Right cardiac atrium (tissue), 5 donors: ENCODE measurements at regions not wholly inside any gene's neighbourhood (a gene's known extent, or its start where the extent isn't known, plus 50 kb on each side); places are given as distances from the start of the nearest gene placed in this dataset.
A peak's percentile ranks its signal among the peaks of the same experiment; 100 is the strongest.

ENCODE experiments used
- ATAC-seq, 2 donors: fragments of 200-7000 bp; cut with Tn5 transposase; one replicate each; pipeline versions ENCODE4 v1.8.0 to v1.9.1; 2020; ENCODE audit warnings: moderate library complexity in 2 of 2, mild to moderate bottlenecking in 1 of 2
- DNase-seq, 3 donors: peaks; one replicate each; pipeline ENCODE4 v3.0.0-alpha.2; 2020
- H3K27ac ChIP-seq: one replicate; pipeline ENCODE4 v1.5.1; 2013; ENCODE audit warnings: mild to moderate bottlenecking, low read length, control low read depth, moderate library complexity
- H3K27me3 ChIP-seq: one replicate; pipeline ENCODE4 v1.6.1; 2013; ENCODE audit not compliant: control insufficient read depth, insufficient read depth
- H3K4me1 ChIP-seq: one replicate; pipeline ENCODE4 v1.6.1; 2013; ENCODE audit warnings: low read length; ENCODE audit not compliant: control insufficient read depth, insufficient read depth
- H3K4me3 ChIP-seq: one replicate; pipeline ENCODE4 v1.5.1; 2013; ENCODE audit warnings: low read length, control low read depth
- H3K9me3 ChIP-seq: one replicate; pipeline ENCODE4 v1.6.1; 2013; ENCODE audit warnings: low read length; ENCODE audit not compliant: control insufficient read depth
- WGBS: extraction: QIAGEN DNeasy Blood & Tissue Kit; methylation state at CpG from one replicate; pipeline ENCODE4 v1.1.7; 2013; 5-methylcytosine and 5-hydroxymethylcytosine counted together
- intact Hi-C, 4 donors: fragments of 100-400 bp; cut with DNase I; formaldehyde crosslinking; loops; one replicate each; pipeline versions ENCODE4 v1.11.0 to v1.14.0; 2022 to 2023
- donor health status: healthy with polysubstance abuse.
- donor health status: DM: no; HTN: yes; CAD: no.
- donor health status: DM: no; HTN: no; CAD: no.
- donor health status: DM: no; HTN: yes; CAD: no; lungs with severe emphysema.
- donor health status: DM: yes; HTN: yes; CAD: no.

DNA sequence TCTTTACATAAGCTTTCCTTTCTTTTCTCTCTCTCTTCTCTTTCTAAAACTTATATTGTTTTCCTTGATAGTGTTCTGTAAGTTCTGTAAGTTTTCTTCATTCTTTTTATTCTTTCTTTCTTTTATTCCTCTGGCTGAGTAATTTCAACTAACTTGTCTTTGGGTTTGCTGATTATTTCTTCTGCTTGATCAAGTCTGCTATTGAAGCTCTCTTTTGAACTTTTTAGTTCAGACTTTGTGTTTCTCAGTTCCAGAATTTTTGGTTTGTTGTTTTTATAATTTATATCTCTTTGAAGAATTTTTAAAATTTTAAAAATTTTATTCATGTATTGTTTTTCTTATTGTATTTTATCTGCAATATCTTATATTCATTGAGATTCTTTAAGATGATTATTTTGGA lies 795.8 kb upstream of the SALL3 start:
- H3K4me1 ChIP-seq, result no peaks in the 10 kb centered on the region
- H3K9me3 ChIP-seq, result no peaks in the 10 kb centered on the region
- ATAC-seq (no peak), DNase-seq (no peak)
- no peak overlapping the region for H3K4me3 ChIP-seq
- no peaks in the 10 kb centered on the region for H3K27me3 ChIP-seq
- no peak overlapping the region for H3K27ac ChIP-seq
- intact Hi-C loops, result no loop called here

DNA sequence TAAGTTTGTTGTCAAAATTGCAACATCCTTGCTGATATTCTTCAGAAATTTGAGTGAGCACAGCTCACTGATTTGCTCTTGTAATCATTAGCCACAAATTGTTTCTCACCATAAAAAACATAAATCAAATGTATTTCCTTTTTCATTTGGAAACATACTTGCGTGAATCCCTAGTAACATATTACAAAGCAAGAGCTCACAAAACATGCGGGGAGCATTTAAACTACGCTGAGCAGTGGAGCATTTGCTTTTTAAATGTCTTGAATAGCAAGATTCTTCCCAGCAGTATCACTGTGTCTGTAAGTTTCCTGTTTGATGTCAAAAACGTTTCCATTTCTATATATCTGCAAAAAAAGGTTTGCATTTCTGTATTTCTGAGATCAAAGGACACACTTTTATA lies 788.3 kb upstream of the SALL3 start:
- Histone ChIP-seq H3K27me3 (no peaks in the 10 kb centered on the region), H3K27ac (no peak overlapping the region), H3K9me3 (no peaks in the 10 kb centered on the region), H3K4me3 (no peak overlapping the region), H3K4me1 (no peaks in the 10 kb centered on the region)
- DNase-seq, result no peak
- intact Hi-C loops, result no loop called here
- WGBS, result 61% methylated on average over 4 of the region's 4 CpGs
- no peak for ATAC-seq

DNA sequence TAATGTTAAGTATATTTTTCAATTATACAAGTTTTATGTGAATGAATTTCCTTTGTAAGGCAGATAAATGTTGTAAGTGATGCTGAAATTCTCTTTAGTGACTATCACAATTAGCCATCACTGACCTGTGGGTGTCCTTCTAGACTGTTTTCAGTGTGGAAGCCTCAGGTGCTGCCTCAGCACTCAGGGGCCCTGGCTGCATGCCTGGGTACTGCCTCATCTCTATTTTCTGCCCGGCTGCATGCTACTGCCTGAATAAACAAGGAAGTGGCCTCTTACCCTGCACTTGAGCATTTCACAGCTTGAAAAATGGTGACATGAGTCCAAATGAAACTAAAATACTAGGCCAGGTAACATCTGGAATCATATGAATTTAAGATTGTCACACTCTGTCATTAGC lies 787.6 kb upstream of the SALL3 start:
- H3K27ac ChIP-seq, result no peak overlapping the region
- DNase-seq (no peak), ATAC-seq (no peak)
- no peaks in the 10 kb centered on the region for H3K9me3 ChIP-seq
- WGBS, result 19% methylated on average over 1 of the region's 1 CpG
- H3K27me3 ChIP-seq, result no peaks in the 10 kb centered on the region
- H3K4me3 ChIP-seq, result no peak overlapping the region
- H3K4me1 ChIP-seq, result no peaks in the 10 kb centered on the region
- intact Hi-C loops, result no loop called here

DNA sequence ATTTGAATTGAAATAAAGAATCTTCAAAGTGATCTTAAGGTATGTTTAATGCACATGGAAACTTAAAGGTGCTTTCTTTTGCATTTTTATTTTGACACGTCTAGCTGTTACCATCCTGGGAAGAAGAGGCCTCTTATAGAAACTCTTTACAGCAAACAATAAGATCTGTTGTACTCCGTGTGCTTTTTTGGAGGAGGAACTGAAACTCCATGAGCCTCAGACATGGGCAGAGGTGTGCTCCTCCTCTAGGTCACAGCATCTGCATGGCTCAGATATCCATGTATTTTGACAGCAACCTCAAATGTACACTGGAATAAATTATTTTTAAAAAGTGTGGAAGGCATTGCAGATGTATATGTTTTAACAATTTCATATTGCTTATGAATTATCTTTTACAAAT lies 783.3 kb upstream of the SALL3 start:
- H3K27me3 ChIP-seq, result no peaks in the 10 kb centered on the region
- intact Hi-C loops, result no loop called here
- WGBS, result 85% methylated on average over 2 of the region's 2 CpGs
- no peak overlapping the region for H3K27ac ChIP-seq
- H3K9me3 ChIP-seq, result no peaks in the 10 kb centered on the region
- ATAC-seq (no peak), DNase-seq (no peak)
- H3K4me1 ChIP-seq, result no peaks in the 10 kb centered on the region
- H3K4me3 ChIP-seq, result no peak overlapping the region

DNA sequence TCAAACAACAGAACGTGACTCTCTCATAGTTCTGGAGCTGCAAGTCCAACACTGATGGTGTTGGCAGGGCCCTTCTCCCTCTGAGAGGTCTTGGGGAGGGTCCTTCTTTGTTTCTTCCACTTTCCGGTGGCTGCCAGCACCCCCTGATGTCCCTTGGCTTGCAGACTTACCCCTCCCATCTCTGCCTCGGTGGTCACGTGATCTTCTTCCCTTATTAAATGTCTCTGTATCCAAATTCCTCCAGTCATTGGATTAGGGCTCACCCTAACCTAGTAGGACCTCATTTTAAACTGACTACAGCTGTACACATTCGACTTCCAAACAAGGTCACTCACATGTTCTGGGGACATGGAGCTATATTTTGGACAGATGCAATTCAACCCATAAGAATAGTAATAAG lies 780.6 kb upstream of the SALL3 start:
- H3K9me3 ChIP-seq, result no peaks in the 10 kb centered on the region
- H3K27me3 ChIP-seq, result no peaks in the 10 kb centered on the region
- no peaks in the 10 kb centered on the region for H3K4me1 ChIP-seq
- ATAC-seq (no peak), DNase-seq (no peak)
- intact Hi-C loops, result no loop called here
- no peak overlapping the region for H3K4me3 ChIP-seq
- WGBS, result 71% methylated on average over 5 of the region's 5 CpGs
- no peak overlapping the region for H3K27ac ChIP-seq

DNA sequence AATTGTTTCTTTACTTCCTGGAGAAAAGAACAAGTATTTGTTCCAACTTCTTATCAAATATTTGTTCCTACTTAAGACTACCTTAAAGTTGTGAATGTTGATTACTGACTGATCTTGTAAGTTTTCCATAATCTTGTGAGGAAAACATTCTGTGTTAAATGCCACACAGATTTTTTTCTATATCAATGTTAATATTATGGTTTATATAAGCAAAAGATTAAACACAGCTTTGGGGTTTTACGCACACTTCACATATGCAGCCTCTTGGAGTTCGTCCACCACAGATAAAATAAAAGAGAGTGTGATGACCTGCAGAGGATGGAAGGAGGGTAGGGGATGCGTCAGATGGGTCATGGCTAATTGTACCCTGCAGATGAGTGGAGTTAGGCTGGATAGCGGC lies 780.0 kb upstream of the SALL3 start:
- intact Hi-C loops, result no loop called here
- H3K4me3 ChIP-seq, result no peak overlapping the region
- ATAC-seq (no peak), DNase-seq (no peak)
- no peak overlapping the region for H3K27ac ChIP-seq
- H3K4me1 ChIP-seq, result no peaks in the 10 kb centered on the region
- WGBS, result 73% methylated on average over 4 of the region's 4 CpGs
- no peaks in the 10 kb centered on the region for H3K27me3 ChIP-seq
- no peaks in the 10 kb centered on the region for H3K9me3 ChIP-seq

DNA sequence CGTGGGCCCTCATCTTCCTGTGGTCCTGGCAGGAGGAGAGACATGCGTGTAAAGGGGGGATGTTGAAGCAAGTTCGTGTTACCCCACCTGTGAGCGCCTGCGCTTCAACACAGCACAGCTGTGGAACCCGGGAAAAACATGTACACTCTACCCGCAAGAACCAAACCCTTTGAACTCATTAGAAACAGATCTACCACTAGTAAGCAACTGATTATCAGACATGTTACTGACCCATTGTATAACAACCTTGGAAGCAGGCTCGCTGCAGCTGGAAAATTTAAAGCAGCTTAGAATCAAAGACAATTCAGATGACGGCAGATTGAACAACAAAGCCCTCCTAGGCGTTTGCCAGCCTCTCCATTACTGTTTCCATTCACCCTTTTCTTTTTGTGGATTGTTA lies 771.7 kb upstream of the SALL3 start:
- intact Hi-C loops, result no loop called here
- ATAC-seq, result no peak
- 67% methylated on average over 10 of the region's 10 CpGs for WGBS

DNA sequence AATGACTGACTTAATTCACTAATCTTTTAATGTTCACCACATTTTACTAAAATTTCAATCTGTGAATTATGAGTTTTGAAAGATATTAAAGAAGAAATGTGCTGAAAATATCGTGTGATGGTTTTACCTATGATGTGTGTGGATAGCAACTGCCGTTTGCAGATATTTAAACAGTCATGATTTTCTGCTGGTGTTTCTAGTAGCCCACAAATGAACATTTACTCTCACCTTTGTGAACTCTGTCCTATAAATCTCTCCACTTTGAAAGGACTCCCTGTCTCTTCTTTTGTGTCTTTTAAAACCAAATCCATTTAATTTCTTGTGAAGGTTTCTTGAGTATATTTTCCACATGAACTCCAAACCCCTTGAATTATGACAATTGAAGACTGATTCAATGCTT lies 771.2 kb upstream of the SALL3 start:
- ATAC-seq (no peak), DNase-seq (no peak)
- no peak overlapping the region for H3K4me3 ChIP-seq
- no peaks in the 10 kb centered on the region for H3K27me3 ChIP-seq
- intact Hi-C loops, result no loop called here
- H3K9me3 ChIP-seq, result no peaks in the 10 kb centered on the region
- WGBS, result 73% methylated on average over 2 of the region's 2 CpGs
- no peaks in the 10 kb centered on the region for H3K4me1 ChIP-seq
- no peak overlapping the region for H3K27ac ChIP-seq

More for the DNA sequence above, 771.7 kb upstream of the SALL3 start:
- no peak overlapping the region for H3K27ac ChIP-seq
- H3K4me1 ChIP-seq, result no peaks in the 10 kb centered on the region
- no peak for DNase-seq
- H3K27me3 ChIP-seq, result no peaks in the 10 kb centered on the region
- no peaks in the 10 kb centered on the region for H3K9me3 ChIP-seq
- H3K4me3 ChIP-seq, result no peak overlapping the region

DNA sequence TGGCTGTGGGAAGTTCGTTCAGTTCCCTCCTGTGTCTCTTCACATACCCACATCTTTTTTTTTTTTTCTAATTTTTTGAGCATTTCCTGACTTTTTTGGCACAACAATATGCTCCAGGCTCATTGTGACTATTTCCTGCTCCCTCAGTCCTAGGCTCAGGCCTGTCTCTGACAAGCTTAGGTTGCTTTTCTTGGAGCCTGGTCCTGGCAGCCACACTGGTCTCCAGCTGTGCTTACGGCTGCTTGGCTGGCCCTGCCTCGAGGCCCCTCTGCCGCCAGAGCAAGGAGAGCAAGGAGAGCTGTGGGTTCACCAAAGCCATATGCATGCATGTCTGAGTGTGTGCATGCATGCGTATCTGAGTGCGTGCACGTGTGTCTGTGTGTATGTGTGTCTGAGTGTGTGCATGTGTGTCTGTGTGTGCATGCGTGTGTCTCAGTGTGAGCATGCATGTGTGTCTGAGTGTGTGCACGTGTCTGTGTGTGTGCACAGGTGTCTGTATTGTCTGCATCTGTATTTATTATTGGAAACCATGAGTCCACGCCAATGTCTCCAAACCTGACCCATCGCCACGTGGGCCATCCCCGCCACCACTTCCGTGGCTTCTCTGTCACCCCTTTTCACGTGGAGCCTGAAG lies 766.1 kb upstream of the SALL3 start:
- H3K4me1 ChIP-seq, result no peaks in the 10 kb centered on the region
- H3K27me3 ChIP-seq, result no peaks in the 10 kb centered on the region
- H3K9me3 ChIP-seq, result no peaks in the 10 kb centered on the region
- WGBS, result 67% methylated on average over 15 of the region's 15 CpGs
- intact Hi-C loops, result no loop called here
- ATAC-seq (peak; percentile 92 to 97), DNase-seq (peak; percentile 78 to 90 (median 89))
- H3K27ac ChIP-seq, result no peak overlapping the region
- H3K4me3 ChIP-seq, result no peak overlapping the region

DNA sequence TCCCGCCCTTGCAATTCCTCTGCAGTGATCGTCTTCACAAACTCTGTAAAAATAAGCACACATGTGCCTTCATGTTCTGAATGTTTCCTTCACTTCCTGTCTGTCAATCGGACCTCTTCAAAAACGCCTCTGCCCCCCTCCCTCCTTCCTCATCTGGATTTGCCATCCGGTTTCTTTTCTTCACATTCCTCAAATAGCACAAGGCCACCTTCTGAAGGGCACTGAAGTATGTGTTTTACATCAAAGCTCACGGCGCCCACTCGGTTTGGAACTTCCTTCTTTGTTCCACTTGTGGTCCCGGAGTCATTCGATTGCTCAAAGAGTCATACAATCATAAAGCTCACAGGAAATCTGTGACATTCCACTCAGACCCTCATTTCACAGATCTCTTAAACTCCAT lies 758.1 kb upstream of the SALL3 start:
- no peaks in the 10 kb centered on the region for H3K9me3 ChIP-seq
- no peaks in the 10 kb centered on the region for H3K27me3 ChIP-seq
- H3K4me3 ChIP-seq, result no peak overlapping the region
- H3K27ac ChIP-seq, result no peak overlapping the region
- 57% methylated on average over 10 of the region's 10 CpGs for WGBS
- no peaks in the 10 kb centered on the region for H3K4me1 ChIP-seq
- intact Hi-C loops, result no loop called here
- ATAC-seq, result no peak
- DNase-seq, result no peak

DNA sequence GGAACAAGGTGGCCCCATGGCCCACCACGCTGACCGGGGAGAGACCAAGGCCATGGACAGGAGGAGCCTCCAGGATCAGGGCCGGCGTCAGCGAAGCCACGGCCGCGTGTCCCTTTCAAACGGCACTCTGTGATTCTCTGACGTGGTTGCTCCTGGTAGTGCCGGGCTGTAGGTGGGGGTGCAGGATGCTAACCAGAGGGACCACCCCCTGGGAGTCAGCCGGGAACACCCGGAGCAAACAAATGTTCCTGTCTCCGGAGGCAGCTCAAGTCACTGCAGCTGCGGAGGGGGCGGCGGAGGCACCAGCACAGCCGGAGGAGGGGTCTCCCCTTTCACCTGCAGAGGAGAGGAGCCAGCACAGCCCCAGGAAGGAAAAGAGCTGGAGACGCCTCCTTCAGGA lies 750.6 kb upstream of the SALL3 start:
- ATAC-seq (no peak), DNase-seq (no peak)
- Histone ChIP-seq H3K27me3 (no peaks in the 10 kb centered on the region), H3K4me3 (no peak overlapping the region), H3K27ac (no peak overlapping the region), H3K9me3 (no peaks in the 10 kb centered on the region), H3K4me1 (no peaks in the 10 kb centered on the region)
- intact Hi-C loops, result no loop called here
- WGBS, result 75% methylated on average over 19 of the region's 19 CpGs

DNA sequence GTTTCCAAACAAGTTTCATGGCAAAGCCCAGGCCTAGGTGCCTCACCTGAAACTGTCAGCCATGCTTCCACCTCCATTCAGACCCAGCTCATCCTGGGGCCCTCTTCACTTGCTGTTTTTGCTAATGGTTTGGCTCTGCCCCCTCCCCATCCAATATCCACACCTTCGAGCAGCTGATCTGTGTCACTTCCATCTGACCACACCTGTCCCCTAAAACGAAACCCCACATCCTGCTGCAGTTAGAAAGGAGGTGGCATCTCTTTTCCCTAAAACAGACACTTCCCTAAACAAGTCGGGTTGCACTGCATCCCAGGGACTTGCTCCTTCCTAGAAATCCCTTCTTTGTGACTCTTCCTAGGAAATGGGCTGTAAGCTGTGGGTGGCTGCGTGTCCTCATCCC lies 748.7 kb upstream of the SALL3 start:
- intact Hi-C loops, result no loop called here
- no peaks in the 10 kb centered on the region for H3K4me1 ChIP-seq
- DNase-seq, result no peak
- H3K27me3 ChIP-seq, result no peaks in the 10 kb centered on the region
- no peak for ATAC-seq
- H3K27ac ChIP-seq, result no peak overlapping the region
- no peak overlapping the region for H3K4me3 ChIP-seq
- no peaks in the 10 kb centered on the region for H3K9me3 ChIP-seq
- WGBS, result 67% methylated on average over 4 of the region's 4 CpGs
